CD4-positive, alpha-beta T cell treated with Interleukin-17A for 4 hours (primary cell): ENCODE measurements at regions not wholly inside any gene's neighbourhood (a gene's known extent, or its start where the extent isn't known, plus 50 kb on each side); places are given as distances from the start of the nearest gene placed in this dataset.

Experiments used
- DNase-seq: peaks from one replicate; pipeline ENCODE4 v3.0.0-alpha.2; 2020; ENCODE audit warnings: mixed read lengths

DNA sequence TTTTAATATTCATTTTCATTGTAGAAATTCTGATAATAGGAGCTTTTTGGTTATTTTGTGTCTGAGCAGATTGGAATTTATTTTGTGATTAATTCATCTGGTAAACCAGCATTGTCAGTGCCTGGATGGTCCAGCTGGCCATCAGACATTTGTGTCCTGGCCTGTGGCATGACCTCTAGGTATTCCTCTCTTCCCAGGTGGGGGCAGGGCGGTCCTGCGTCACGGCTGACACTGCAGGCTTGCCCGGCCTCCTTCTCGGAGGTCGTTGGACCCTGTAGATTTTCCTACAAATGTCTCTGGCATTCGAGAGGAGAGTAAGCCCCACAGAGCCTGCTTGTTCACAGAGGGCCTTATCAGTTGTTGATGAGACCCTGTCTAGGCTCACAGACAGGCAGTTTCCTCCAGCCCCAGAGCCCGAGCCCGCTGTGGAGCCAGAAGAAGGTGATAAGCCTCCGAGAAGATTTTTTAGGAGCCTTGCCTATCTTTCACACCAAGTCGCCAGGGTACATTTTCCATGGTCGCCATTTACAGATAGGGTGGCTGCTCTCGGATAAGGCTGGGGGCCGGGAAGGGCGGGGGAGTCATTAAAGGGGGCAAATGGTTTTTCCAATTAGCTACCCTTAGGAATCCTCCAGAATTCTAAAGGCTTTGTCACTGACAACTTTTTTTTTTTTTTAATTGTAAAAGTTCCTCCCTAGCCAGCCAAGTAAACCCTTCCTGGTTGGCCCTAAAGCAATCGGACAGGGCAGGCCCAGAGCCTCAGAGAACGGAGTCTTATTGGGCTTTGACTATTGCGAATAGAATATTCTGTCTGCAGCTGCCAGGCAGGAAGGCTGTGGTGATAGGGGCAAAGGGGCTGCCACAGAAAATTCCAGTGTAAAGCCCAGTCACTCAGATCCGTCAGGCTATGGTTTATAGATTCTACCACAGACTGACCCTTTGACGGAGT is 78.1 kb upstream of the TBX20 start:
- no peak for DNase-seq

DNA sequence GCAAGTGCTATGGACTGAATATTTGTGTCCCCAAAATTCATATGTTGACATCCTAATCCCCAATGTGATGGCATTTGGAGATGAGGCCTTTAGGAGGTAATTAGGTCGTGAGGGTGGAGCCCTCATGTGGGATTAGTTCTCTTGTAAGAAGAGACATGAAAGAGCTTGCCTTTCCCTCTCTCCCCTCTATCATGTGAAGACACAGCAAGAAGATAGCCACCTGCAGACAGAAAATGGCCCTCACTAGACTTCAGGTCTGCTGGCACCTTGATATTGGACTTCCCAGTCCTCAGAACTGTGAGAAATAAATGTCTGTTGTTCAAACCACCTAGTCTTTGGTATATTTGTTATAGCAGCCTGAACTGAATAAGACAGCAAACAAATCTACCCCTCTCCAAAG is 75.1 kb upstream of the TBX20 start:
- DNase-seq: no peak

DNA sequence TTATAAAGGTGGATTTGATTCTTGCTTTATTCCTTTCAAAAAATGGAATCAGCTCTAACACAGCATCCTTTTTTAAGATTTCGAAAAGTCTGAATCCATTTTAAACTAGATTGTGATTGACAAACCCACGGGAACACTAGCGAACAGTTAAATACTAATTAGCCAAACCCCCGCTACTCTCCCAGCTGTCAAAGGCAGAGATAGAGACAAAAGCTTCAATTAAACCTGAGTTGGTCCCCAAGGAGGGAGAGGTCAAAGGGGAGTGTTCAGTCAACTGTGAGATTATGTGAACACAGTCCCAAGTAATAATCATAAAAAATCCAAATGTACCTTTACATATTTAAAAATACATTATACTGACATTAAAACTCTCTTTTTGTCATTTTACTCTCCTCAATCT is 65.7 kb upstream of the TBX20 start:
- DNase-seq: no peak

- DNase-seq: no peak
Measured at GRCh38 chr7:35316549-35316948, 62.6 kb upstream of the TBX20 start.

DNA sequence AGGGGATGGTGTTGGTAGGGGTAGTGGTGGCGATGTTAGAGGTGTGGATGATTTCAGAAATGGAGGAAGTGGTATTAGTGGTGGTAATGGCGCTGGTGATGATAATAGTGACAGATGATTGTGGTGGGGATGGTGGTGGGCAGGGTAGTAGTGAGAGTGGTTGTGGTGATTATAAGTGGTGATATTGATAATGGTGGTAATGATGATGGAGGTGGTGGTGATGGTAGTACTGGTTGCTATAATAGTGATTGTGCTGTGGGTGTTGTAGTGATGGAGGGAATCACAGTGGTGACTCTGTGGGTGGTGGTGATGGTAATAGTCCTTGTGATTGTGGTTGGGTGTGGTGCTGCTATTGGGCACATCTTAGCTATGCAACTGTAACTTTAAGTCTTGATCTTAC is 61.6 kb upstream of the TBX20 start:
- no peak for DNase-seq

DNA sequence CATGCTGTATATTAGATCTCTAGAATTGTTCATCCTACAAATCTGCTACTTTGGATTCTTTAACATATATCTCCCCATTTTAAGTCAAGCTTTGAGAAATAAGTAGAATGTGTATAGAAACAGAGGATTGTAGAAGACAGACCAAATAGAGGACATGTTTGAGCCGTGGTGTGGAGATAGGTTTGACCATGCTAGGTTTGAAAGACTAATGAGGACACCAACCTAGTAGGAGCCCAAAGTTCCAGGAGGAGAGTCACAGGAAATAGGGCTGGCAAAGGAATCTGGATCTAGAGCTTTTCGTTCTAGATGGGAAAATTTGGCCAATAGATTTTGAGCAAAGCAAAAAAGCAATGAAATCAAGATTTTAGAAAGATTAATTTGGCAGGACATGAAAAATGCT is 60.5 kb upstream of the TBX20 start:
- DNase-seq: no peak

DNA sequence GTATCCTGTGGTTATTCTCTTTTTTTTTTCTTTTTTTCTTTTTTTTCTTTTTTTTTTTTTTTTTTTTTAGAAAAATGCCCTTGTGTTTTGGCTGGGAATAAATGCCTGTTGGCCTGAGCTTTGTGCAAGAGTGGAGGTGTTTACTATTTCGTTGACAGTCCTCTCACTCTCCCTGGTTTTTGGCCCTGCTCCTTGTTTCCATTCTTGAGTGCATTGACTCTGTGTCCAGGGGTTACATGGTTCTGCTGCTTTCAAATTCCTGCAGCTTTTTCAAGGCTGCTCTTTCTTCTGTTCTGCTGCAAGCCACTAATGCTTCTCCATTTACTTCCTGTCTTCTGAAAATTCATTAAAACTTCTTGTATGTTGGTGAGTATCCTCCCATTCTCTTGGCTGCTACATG is 59.7 kb upstream of the TBX20 start:
- DNase-seq: no peak
